ENCODE measurements at regions not wholly inside any gene's neighbourhood (a gene's known extent, or its start where the extent isn't known, plus 50 kb on each side); places are given as distances from the start of the nearest gene placed in this dataset.

- TF ChIP-seq, protein P1, sequence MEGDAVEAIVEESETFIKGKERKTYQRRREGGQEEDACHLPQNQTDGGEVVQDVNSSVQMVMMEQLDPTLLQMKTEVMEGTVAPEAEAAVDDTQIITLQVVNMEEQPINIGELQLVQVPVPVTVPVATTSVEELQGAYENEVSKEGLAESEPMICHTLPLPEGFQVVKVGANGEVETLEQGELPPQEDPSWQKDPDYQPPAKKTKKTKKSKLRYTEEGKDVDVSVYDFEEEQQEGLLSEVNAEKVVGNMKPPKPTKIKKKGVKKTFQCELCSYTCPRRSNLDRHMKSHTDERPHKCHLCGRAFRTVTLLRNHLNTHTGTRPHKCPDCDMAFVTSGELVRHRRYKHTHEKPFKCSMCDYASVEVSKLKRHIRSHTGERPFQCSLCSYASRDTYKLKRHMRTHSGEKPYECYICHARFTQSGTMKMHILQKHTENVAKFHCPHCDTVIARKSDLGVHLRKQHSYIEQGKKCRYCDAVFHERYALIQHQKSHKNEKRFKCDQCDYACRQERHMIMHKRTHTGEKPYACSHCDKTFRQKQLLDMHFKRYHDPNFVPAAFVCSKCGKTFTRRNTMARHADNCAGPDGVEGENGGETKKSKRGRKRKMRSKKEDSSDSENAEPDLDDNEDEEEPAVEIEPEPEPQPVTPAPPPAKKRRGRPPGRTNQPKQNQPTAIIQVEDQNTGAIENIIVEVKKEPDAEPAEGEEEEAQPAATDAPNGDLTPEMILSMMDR (IDR thresholded peaks at IDR 0.05) = no peak
- TF ChIP-seq EZH2 (IDR thresholded peaks at IDR 0.05) = no peak
- no peak for TF ChIP-seq EZH2phosphoT487 (IDR thresholded peaks at IDR 0.05)
- no peak overlapping the region for H3K4me3 ChIP-seq
These were observed 313.4 kb upstream of the BOD1L1 start for GRCh38 chr4:13940921-13941320.

DNA sequence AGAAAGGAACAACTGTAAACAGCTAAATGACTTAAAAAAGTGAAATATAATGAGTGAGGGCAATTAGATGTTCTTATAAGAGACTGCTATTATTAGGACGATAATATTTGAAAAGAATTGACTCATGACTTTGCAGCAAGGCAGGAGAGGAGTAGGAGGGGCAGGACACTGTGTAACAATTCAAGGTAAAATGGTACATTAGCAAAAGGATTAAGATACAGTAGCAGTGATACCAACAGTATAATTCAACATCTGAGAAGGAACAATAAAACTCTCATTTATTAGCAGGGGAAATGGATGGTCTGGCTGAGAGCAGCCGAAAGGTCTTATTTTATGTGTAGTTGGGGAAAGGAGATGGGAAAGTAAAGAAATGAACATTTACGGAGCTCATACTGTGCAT is 315.5 kb upstream of the BOD1L1 start:
- Histone ChIP-seq H3F3A (ENCODE audit: low read depth) (no peaks in the 10 kb centered on the region), H3K4me2 (no peak overlapping the region), H3K4me3 (no peak overlapping the region), H3K9me3 (ENCODE audit: low read depth) (no peaks in the 10 kb centered on the region), H3K27ac (no peak overlapping the region), H3K27me3 (no peaks in the 10 kb centered on the region), H3K9ac (no peak overlapping the region), H2AFZ (replicated peaks) (no peak overlapping the region), H3K36me3 (no peaks in the 10 kb centered on the region), H3K79me2 (ENCODE audit: low read depth) (no peaks in the 10 kb centered on the region), H4K20me1 (ENCODE audit: low read depth) (no peaks in the 10 kb centered on the region), H3K4me1 (no peaks in the 10 kb centered on the region)
- Mint-ChIP-seq H3K36me3 (no peaks in the 10 kb centered on the region), H3K27ac (no peak overlapping the region), H3K27me3 (ENCODE audit: insufficient read depth, low read depth) (no peaks in the 10 kb centered on the region), H3K4me1 (peaks cover 5% of the 10 kb centered on the region), H3K9me3 (no peaks in the 10 kb centered on the region), H3K4me3 (no peak overlapping the region)
- no peak for DNase-seq (ENCODE audit: low spot score)
- no peak for TF ChIP-seq EZH2phosphoT487 (IDR thresholded peaks at IDR 0.05)
- TF ChIP-seq, protein P1 (IDR thresholded peaks at IDR 0.05) = no peak
- TF ChIP-seq EZH2 (IDR thresholded peaks at IDR 0.05) = no peak

More at GRCh38 chr4:13940921-13941320, 313.4 kb upstream of the BOD1L1 start:
- H3K27ac ChIP-seq = no peak overlapping the region
- H3K36me3 Mint-ChIP-seq = no peaks in the 10 kb centered on the region
- no peaks in the 10 kb centered on the region for H3K4me1 Mint-ChIP-seq
- H2AFZ ChIP-seq (replicated peaks) = no peak overlapping the region
- no peaks in the 10 kb centered on the region for H4K20me1 ChIP-seq (ENCODE audit: low read depth)
- H3K9me3 ChIP-seq (ENCODE audit: low read depth) = no peaks in the 10 kb centered on the region
- no peak overlapping the region for H3K4me3 Mint-ChIP-seq
- no peaks in the 10 kb centered on the region for H3K4me1 ChIP-seq
- no peaks in the 10 kb centered on the region for H3F3A ChIP-seq (ENCODE audit: low read depth)
- H3K9ac ChIP-seq = no peak overlapping the region
- H3K4me2 ChIP-seq = no peak overlapping the region
- H3K79me2 ChIP-seq (ENCODE audit: low read depth) = no peaks in the 10 kb centered on the region
- H3K27me3 Mint-ChIP-seq (ENCODE audit: insufficient read depth, low read depth) = no peaks in the 10 kb centered on the region
- H3K36me3 ChIP-seq = no peaks in the 10 kb centered on the region
- no peak overlapping the region for H3K27ac Mint-ChIP-seq
- H3K9me3 Mint-ChIP-seq = no peaks in the 10 kb centered on the region
- H3K27me3 ChIP-seq = no peaks in the 10 kb centered on the region
- no peak for DNase-seq (ENCODE audit: low spot score)

DNA sequence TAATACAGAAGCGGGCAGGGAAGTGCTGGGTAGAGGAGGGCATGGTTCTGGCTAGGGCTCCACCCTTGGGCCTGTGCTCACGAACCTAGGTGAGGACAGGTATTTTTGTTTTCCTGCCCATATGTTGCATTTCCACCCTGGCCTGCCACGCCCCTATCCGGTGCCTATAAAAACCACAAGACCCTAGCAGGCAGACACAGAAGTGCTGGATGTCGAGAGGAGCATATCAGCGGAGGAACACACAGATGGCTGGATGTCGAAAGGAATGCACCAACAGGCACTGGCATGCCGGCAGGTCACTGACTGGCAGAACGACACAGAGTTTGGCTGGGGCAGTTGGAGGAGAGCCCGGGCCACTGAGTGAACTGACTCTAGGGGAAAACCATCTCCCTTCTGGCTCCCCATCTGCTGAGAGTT is 316.6 kb upstream of the BOD1L1 start:
- no peaks in the 10 kb centered on the region for H3K36me3 ChIP-seq
- H3K4me1 Mint-ChIP-seq = peaks cover 9% of the 10 kb centered on the region
- no peak overlapping the region for H3K4me2 ChIP-seq
- H3K27ac Mint-ChIP-seq = no peak overlapping the region
- no peaks in the 10 kb centered on the region for H4K20me1 ChIP-seq (ENCODE audit: low read depth)
- no peaks in the 10 kb centered on the region for H3K27me3 Mint-ChIP-seq (ENCODE audit: insufficient read depth, low read depth)
- no peaks in the 10 kb centered on the region for H3F3A ChIP-seq (ENCODE audit: low read depth)
- H3K36me3 Mint-ChIP-seq = no peaks in the 10 kb centered on the region
- TF ChIP-seq EZH2 (IDR thresholded peaks at IDR 0.05) = no peak
- no peak for TF ChIP-seq EZH2phosphoT487 (IDR thresholded peaks at IDR 0.05)
- TF ChIP-seq, protein P1 (IDR thresholded peaks at IDR 0.05) = no peak
- no peak overlapping the region for H2AFZ ChIP-seq (replicated peaks)
- DNase-seq (ENCODE audit: low spot score) = no peak
- H3K4me3 Mint-ChIP-seq = no peak overlapping the region
- H3K9me3 Mint-ChIP-seq = no peaks in the 10 kb centered on the region
- H3K4me3 ChIP-seq = no peak overlapping the region
- H3K4me1 ChIP-seq = no peaks in the 10 kb centered on the region
- H3K27ac ChIP-seq = no peak overlapping the region
- no peak overlapping the region for H3K9ac ChIP-seq
- H3K79me2 ChIP-seq (ENCODE audit: low read depth) = no peaks in the 10 kb centered on the region
- no peaks in the 10 kb centered on the region for H3K9me3 ChIP-seq (ENCODE audit: low read depth)
- no peaks in the 10 kb centered on the region for H3K27me3 ChIP-seq
